CD14-positive monocyte (primary cell): ENCODE measurements at regions not wholly inside any gene's neighbourhood (a gene's known extent, or its start where the extent isn't known, plus 50 kb on each side); places are given as distances from the start of the nearest gene placed in this dataset.

Experiments used
- DNase-seq, 3 donors: peaks; one replicate each; pipeline ENCODE4 v3.0.0-alpha.2; 2011 to 2022
- H2AFZ ChIP-seq: 2 replicates; pipeline ENCODE4 v1.6.0; 2012; ENCODE audit warnings: mild to moderate bottlenecking, low read depth, low read length, inconsistent platforms; ENCODE audit not compliant: insufficient read depth, poor library complexity, severe bottlenecking
- H3K27ac ChIP-seq, 2 donors: 1 replicate in 1 of 2; 2 replicates in 1 of 2; pipeline ENCODE4 v1.5.1; 2012 to 2013; ENCODE audit warnings: low read length in 2 of 2, control low read depth in 1 of 2, inconsistent platforms in 1 of 2, low read depth in 1 of 2, mild to moderate bottlenecking in 1 of 2
- H3K27me3 ChIP-seq, 2 donors: one replicate each; pipeline versions ENCODE4 v1.6.0 to v1.6.1; 2011 to 2013; ENCODE audit warnings: low read length in 2 of 2; ENCODE audit not compliant: control insufficient read depth in 2 of 2, insufficient read depth in 2 of 2
- H3K36me3 ChIP-seq, 2 donors: replicated peaks in 1 of 2; 1 replicate in 1 of 2; 2 replicates in 1 of 2; pipeline versions ENCODE4 v1.5.1 to v1.6.1; 2012 to 2013; ENCODE audit warnings: low read length in 2 of 2, control low read depth in 1 of 2, inconsistent platforms in 1 of 2, mild to moderate bottlenecking in 1 of 2; ENCODE audit not compliant: insufficient read depth in 2 of 2, control insufficient read depth in 1 of 2
- H3K4me1 ChIP-seq, 2 donors: 1 replicate in 1 of 2; 2 replicates in 1 of 2; pipeline versions ENCODE4 v1.5.1 to v1.6.1; 2012 to 2013; ENCODE audit warnings: low read length in 2 of 2, control low read depth in 1 of 2, inconsistent platforms in 1 of 2, mild to moderate bottlenecking in 1 of 2, moderate library complexity in 1 of 2; ENCODE audit not compliant: insufficient read depth in 2 of 2, control insufficient read depth in 1 of 2
- H3K4me2 ChIP-seq: replicated peaks from 2 replicates; pipeline ENCODE3; 2012; ENCODE audit warnings: low read length, moderate library complexity, mild to moderate bottlenecking; ENCODE audit not compliant: poor library complexity, severe bottlenecking; ENCODE audit errors: extremely low read depth
- H3K4me3 ChIP-seq, 3 experiments: fragments of 200-600 bp in 1 of 3; sonication (generic) in 1 of 3; replicated peaks in 1 of 3; 1 replicate in 2 of 3; 2 replicates in 1 of 3; pipeline ENCODE4 v1.5.1; 2011 to 2013; ENCODE audit warnings: low read length in 3 of 3, mild to moderate bottlenecking in 3 of 3, control low read depth in 2 of 3, low read depth in 2 of 3, inconsistent platforms in 1 of 3, moderate library complexity in 1 of 3
- H3K79me2 ChIP-seq: 2 replicates; pipeline ENCODE4 v1.6.0; 2012; ENCODE audit warnings: mild to moderate bottlenecking, control low read depth, inconsistent platforms, low read length, moderate library complexity; ENCODE audit not compliant: insufficient read depth
- H3K9ac ChIP-seq: 2 replicates; pipeline ENCODE4 v1.6.0; 2017; ENCODE audit warnings: low read length, mild to moderate bottlenecking; ENCODE audit not compliant: insufficient read depth, poor library complexity, severe bottlenecking
- H3K9me3 ChIP-seq, 2 donors: replicated peaks in 1 of 2; 1 replicate in 1 of 2; 2 replicates in 1 of 2; pipeline versions ENCODE4 v1.5.1 to v1.6.1; 2012 to 2013; ENCODE audit warnings: low read length in 2 of 2, control low read depth in 1 of 2; ENCODE audit not compliant: control insufficient read depth in 1 of 2, insufficient read depth in 1 of 2
- H4K20me1 ChIP-seq: 2 replicates; pipeline ENCODE4 v1.6.0; 2012; ENCODE audit warnings: mild to moderate bottlenecking, low read length, control low read depth, moderate library complexity; ENCODE audit not compliant: insufficient read depth
- H3K27ac Mint-ChIP-seq, 7 donors: one replicate each; pipeline ENCODE4 v1.8.0; 2020; ENCODE audit warnings: mild to moderate bottlenecking in 7 of 7, mixed read lengths in 7 of 7, moderate library complexity in 6 of 7, inconsistent platforms in 2 of 7
- H3K27me3 Mint-ChIP-seq, 3 donors: one replicate each; pipeline ENCODE4 v1.8.0; 2021 to 2022; ENCODE audit warnings: low read depth in 3 of 3, mild to moderate bottlenecking in 3 of 3, mixed read lengths in 3 of 3, moderate library complexity in 3 of 3, inconsistent platforms in 1 of 3
- H3K36me3 Mint-ChIP-seq, 2 donors: one replicate each; pipeline ENCODE4 v1.8.0; 2020; ENCODE audit warnings: mixed read lengths in 2 of 2, inconsistent platforms in 1 of 2, mild to moderate bottlenecking in 1 of 2
- H3K4me1 Mint-ChIP-seq: one replicate; pipeline ENCODE4 v1.8.0; 2020; ENCODE audit warnings: mild to moderate bottlenecking, mixed read lengths
- H3K4me3 Mint-ChIP-seq, 2 donors: one replicate each; pipeline ENCODE4 v1.8.0; 2020; ENCODE audit warnings: mild to moderate bottlenecking in 2 of 2, mixed read lengths in 2 of 2, moderate library complexity in 1 of 2
- H3K9me3 Mint-ChIP-seq, 7 donors: one replicate each; pipeline ENCODE4 v1.8.0; 2020 to 2022; ENCODE audit warnings: mixed read lengths in 7 of 7, mild to moderate bottlenecking in 6 of 7, moderate library complexity in 6 of 7, inconsistent platforms in 2 of 7
- CTCF ChIP-seq: fragments of 200-600 bp; IDR thresholded peaks from one replicate; pipeline ENCODE4 v1.8.0; 2022; ENCODE audit warnings: antibody characterized with exemption, mild to moderate bottlenecking
- WGBS: methylation state at CpG from one replicate; pipeline ENCODE4 v1.1.5; 2013; ENCODE audit warnings: missing lambda C conversion rate; ENCODE audit not compliant: insufficient coverage; 5-methylcytosine and 5-hydroxymethylcytosine counted together
- intact Hi-C, 2 donors: fragments of 100-400 bp; cut with micrococcal nuclease; formaldehyde crosslinking; loops; one replicate each; pipeline versions ENCODE4 v1.15.0 to v1.15.1; 2023

- H3K27ac ChIP-seq, result no peak overlapping the region
- no peaks in the 10 kb centered on the region for H4K20me1 ChIP-seq
- no peak for TF ChIP-seq CTCF
- no peaks in the 10 kb centered on the region for H3K27me3 ChIP-seq
- DNase-seq, result no peak
- peaks cover 7 to 10% of the 10 kb centered on the region in 2 donors for H3K4me1 ChIP-seq
- H3K4me2 ChIP-seq, result no peak overlapping the region
- no peak overlapping the region for H3K9ac ChIP-seq
- no peaks in the 10 kb centered on the region for H3K79me2 ChIP-seq
- H3K36me3 Mint-ChIP-seq, result no peaks in the 10 kb centered on the region
- 80% methylated on average over 16 of the region's 17 CpGs for WGBS
- peaks cover 0 to 5% (median 2%) of the 10 kb centered on the region in 3 donors for H3K27me3 Mint-ChIP-seq
- no peak overlapping the region for H3K4me3 ChIP-seq
- no peak overlapping the region for H3K27ac Mint-ChIP-seq
- no peaks in the 10 kb centered on the region for H3K36me3 ChIP-seq
- H3K4me3 Mint-ChIP-seq, result no peak overlapping the region
- no peak overlapping the region for H2AFZ ChIP-seq
- peaks cover 0 to 14% (median 10%) of the 10 kb centered on the region in 7 donors for H3K9me3 Mint-ChIP-seq
- H3K9me3 ChIP-seq, result peaks cover 0 to 7% of the 10 kb centered on the region in 2 donors
- H3K4me1 Mint-ChIP-seq, result peaks cover 9% of the 10 kb centered on the region
- intact Hi-C loops, result no loop called here
These were observed 431.3 kb upstream of the MYT1L start for GRCh38 chr2:2762166-2762908.

DNA sequence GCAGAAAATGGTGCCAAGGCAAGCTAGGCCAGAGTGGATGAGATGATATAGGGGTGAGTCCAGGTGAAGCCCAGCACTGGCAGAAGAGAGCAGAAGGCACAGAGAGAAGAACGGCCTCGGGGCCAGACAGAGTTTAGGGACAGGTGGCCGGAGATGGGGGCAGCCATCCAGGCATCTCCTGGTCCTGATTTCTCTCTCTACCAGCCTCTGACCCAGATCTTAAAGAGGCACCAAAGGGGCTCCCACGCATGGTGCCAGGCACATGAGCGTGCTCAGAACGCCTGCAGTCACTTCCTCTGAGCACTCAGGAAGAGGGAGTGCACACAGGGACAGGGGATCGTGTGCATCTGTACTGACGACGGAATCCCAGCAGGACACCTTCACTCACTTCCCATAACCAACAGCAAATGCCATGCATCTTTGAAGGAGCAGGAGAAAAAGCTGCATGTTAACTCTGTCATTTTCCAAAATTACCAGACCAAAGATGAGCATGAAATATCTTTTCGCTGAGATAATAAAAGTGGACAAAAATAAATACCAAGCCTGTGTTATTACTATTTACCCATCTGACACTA is 427.8 kb upstream of the MYT1L start:
- Mint-ChIP-seq H3K36me3 (no peaks in the 10 kb centered on the region), H3K4me1 (peaks cover 12% of the 10 kb centered on the region), H3K4me3 (no peak overlapping the region), H3K9me3 (peaks cover 3 to 26% (median 18%) of the 10 kb centered on the region in 7 donors), H3K27ac (no peak overlapping the region), H3K27me3 (peaks cover 0 to 7% (median 3%) of the 10 kb centered on the region in 3 donors)
- peaks cover 7 to 11% of the 10 kb centered on the region in 2 donors for H3K4me1 ChIP-seq
- no peaks in the 10 kb centered on the region for H3K36me3 ChIP-seq
- H3K4me3 ChIP-seq, result no peak overlapping the region
- intact Hi-C loops, result no loop called here
- TF ChIP-seq CTCF, result no peak
- no peak overlapping the region for H2AFZ ChIP-seq
- DNase-seq, result no peak
- no peaks in the 10 kb centered on the region for H3K27me3 ChIP-seq
- H4K20me1 ChIP-seq, result no peaks in the 10 kb centered on the region
- H3K9ac ChIP-seq, result no peak overlapping the region
- WGBS, result 78% methylated on average over 4 of the region's 10 CpGs
- H3K9me3 ChIP-seq, result peaks cover 5 to 18% of the 10 kb centered on the region in 2 donors
- no peak overlapping the region for H3K27ac ChIP-seq
- H3K79me2 ChIP-seq, result no peaks in the 10 kb centered on the region
- no peak overlapping the region for H3K4me2 ChIP-seq
